HEK293 (cell line): ENCODE measurements at regions not wholly inside any gene's neighbourhood (a gene's known extent, or its start where the extent isn't known, plus 50 kb on each side); places are given as distances from the start of the nearest gene placed in this dataset.

Source experiments
- KLF16 ChIP-seq: fragments of 450-650 bp; formaldehyde crosslinking; IDR thresholded peaks from 2 replicates; pipeline ENCODE4 v1.5.1; 2017; ENCODE audit warnings: missing biosample characterization, missing genetic modification characterization
- TRIM28 ChIP-seq: IDR thresholded peaks from 2 replicates; pipeline ENCODE4 v1.6.1; 2011; ENCODE audit warnings: low read length, control low read depth, borderline replicate concordance
- YY1 ChIP-seq: fragments of 450-650 bp; formaldehyde crosslinking; IDR thresholded peaks from 2 replicates; pipeline ENCODE4 v1.5.1; 2018; ENCODE audit warnings: missing biosample characterization, missing genetic modification characterization
- ZNF121 ChIP-seq: fragments of 450-650 bp; formaldehyde crosslinking; IDR thresholded peaks from 2 replicates; pipeline ENCODE4 v1.5.1; 2016; ENCODE audit warnings: missing biosample characterization, missing genetic modification characterization
- ZNF274 ChIP-seq, 2 experiments: fragments of 200-500 bp in 1 of 2; fragments of 450-650 bp in 1 of 2; sonication (Bioruptor generic) in 1 of 2; formaldehyde crosslinking in 1 of 2; IDR thresholded peaks; 2 replicates each; pipeline versions ENCODE4 v1.5.1 to v1.6.1; 2014 to 2016; ENCODE audit warnings: borderline replicate concordance in 1 of 2, inconsistent platforms in 1 of 2, low read length in 1 of 2, missing biosample characterization in 1 of 2, missing genetic modification characterization in 1 of 2
- ZNF302 ChIP-seq: fragments of 450-650 bp; formaldehyde crosslinking; IDR thresholded peaks from 2 replicates; pipeline ENCODE4 v1.5.1; 2016; ENCODE audit warnings: missing biosample characterization, missing genetic modification characterization, low read depth
- TF ChIP-seq, protein P1 (sequence below): fragments of 450-650 bp; formaldehyde crosslinking; IDR thresholded peaks from 2 replicates; pipeline ENCODE4 v1.5.1; 2016; ENCODE audit warnings: missing biosample characterization, missing genetic modification characterization
- TF ChIP-seq, protein P2 (sequence below): fragments of 450-650 bp; formaldehyde crosslinking; IDR thresholded peaks from 2 replicates; pipeline ENCODE4 v1.5.1; 2016; ENCODE audit warnings: missing biosample characterization, missing genetic modification characterization

DNA sequence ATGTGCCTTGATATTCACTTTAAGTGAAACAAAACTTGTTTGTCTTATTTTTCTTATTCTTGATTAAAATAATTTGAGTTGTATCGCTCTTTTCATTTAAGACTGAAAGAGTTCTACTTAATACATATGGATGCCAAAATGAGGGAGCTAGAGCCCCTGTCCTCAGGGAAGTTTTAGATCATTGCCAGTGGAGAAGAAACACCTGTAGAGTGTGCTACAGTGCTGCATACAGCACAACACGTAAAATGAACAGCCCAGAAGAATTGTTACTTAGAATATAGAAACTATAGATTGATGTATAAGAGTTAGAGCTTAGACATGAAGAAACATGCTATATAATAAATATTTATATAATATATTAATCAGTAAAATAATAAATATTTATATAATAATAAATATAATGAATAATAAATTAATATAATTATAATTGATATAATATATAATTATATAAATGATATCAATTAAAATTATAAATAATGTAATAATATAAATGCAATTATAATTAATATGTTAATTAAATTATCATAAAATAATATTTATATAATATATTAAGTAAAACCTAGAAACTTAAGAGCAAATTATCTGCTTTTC, 1234.7 kb downstream of the ROBO2 start:
- TF ChIP-seq ZNF121 (no peak), ZNF274 (IDR thresholded peaks at IDR 0.05; ENCODE audit: low read length) (no peak), ZNF274 (tag by site-specific recombination; IDR thresholded peaks at IDR 0.05; ENCODE audit: borderline replicate concordance) (no peak), KLF16 (tag by site-specific recombination) (no peak), YY1 (no peak), TRIM28 (no peak), ZNF302 (tag by site-specific recombination) (no peak)
- TF ChIP-seq, protein P1, sequence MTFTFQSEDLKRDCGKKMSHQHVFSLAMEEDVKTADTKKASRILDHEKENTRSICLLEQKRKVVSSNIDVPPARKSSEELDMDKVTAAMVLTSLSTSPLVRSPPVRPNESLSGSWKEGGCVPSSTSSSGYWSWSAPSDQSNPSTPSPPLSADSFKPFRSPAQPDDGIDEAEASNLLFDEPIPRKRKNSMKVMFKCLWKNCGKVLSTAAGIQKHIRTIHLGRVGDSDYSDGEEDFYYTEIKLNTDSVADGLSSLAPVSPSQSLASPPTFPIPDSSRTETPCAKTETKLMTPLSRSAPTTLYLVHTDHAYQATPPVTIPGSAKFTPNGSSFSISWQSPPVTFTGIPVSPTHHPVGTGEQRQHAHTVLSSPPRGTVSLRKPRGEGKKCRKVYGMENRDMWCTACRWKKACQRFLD (tag by site-specific recombination) = no peak
- TF ChIP-seq, protein P2, sequence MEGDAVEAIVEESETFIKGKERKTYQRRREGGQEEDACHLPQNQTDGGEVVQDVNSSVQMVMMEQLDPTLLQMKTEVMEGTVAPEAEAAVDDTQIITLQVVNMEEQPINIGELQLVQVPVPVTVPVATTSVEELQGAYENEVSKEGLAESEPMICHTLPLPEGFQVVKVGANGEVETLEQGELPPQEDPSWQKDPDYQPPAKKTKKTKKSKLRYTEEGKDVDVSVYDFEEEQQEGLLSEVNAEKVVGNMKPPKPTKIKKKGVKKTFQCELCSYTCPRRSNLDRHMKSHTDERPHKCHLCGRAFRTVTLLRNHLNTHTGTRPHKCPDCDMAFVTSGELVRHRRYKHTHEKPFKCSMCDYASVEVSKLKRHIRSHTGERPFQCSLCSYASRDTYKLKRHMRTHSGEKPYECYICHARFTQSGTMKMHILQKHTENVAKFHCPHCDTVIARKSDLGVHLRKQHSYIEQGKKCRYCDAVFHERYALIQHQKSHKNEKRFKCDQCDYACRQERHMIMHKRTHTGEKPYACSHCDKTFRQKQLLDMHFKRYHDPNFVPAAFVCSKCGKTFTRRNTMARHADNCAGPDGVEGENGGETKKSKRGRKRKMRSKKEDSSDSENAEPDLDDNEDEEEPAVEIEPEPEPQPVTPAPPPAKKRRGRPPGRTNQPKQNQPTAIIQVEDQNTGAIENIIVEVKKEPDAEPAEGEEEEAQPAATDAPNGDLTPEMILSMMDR (tag by site-specific recombination) = no peak
